Keratinocyte (primary cell): ENCODE measurements at regions not wholly inside any gene's neighbourhood (a gene's known extent, or its start where the extent isn't known, plus 50 kb on each side); places are given as distances from the start of the nearest gene placed in this dataset.
A peak's percentile ranks its signal among the peaks of the same experiment; 100 is the strongest.

Experiments
- DNase-seq: peaks from one replicate; pipeline ENCODE4 v3.0.0-alpha.2; 2011; ENCODE audit warnings: low read depth, missing footprints, low spot score
- FAIRE-seq: peaks from 2 replicates; lab custom pipeline; 2011; peaks lifted over from hg19 to GRCh38; lab: Jason Lieb, UNC
- H2AFZ ChIP-seq: 2 replicates; pipeline ENCODE4 v1.6.0; 2012; ENCODE audit warnings: low read length, control low read depth, inconsistent platforms; ENCODE audit not compliant: control insufficient read depth
- H3K27ac ChIP-seq: 2 replicates; pipeline ENCODE4 v1.5.1; 2011; ENCODE audit warnings: low read length; ENCODE audit not compliant: control insufficient read depth, insufficient read depth
- H3K27me3 ChIP-seq: 3 replicates; pipeline ENCODE4 v1.6.0; 2011; ENCODE audit warnings: low read length; ENCODE audit not compliant: control insufficient read depth, insufficient read depth; ENCODE audit errors: extremely low read depth
- H3K36me3 ChIP-seq, 2 experiments: 2 replicates in 1 of 2; 3 replicates in 1 of 2; pipeline ENCODE4 v1.5.1; 2011; ENCODE audit warnings: low read length in 2 of 2, mild to moderate bottlenecking in 1 of 2; ENCODE audit not compliant: control insufficient read depth in 2 of 2, insufficient read depth in 2 of 2; ENCODE audit errors: extremely low read depth in 1 of 2
- H3K4me1 ChIP-seq: 3 replicates; pipeline ENCODE4 v1.5.1; 2011; ENCODE audit warnings: low read length; ENCODE audit not compliant: control insufficient read depth, insufficient read depth; ENCODE audit errors: extremely low read depth
- H3K4me2 ChIP-seq: 3 replicates; pipeline ENCODE4 v1.6.0; 2011; ENCODE audit warnings: low read depth, low read length; ENCODE audit not compliant: control insufficient read depth, insufficient read depth; ENCODE audit errors: extremely low read depth
- H3K4me3 ChIP-seq, 3 experiments: fragments of 200-600 bp in 1 of 3; sonication (generic) in 1 of 3; 2 replicates in 2 of 3; 3 replicates in 1 of 3; pipeline ENCODE4 v1.5.1; 2011 to 2016; ENCODE audit warnings: low read length in 3 of 3, mild to moderate bottlenecking in 3 of 3, control low read depth in 2 of 3, inconsistent platforms in 1 of 3, low read depth in 1 of 3, mixed read lengths in 1 of 3, mixed run types in 1 of 3, moderate library complexity in 1 of 3; ENCODE audit not compliant: control insufficient read depth in 2 of 3, insufficient read depth in 2 of 3; ENCODE audit errors: extremely low read depth in 1 of 3
- H3K79me2 ChIP-seq: 2 replicates; pipeline ENCODE4 v1.6.0; 2012; ENCODE audit warnings: low read length; ENCODE audit not compliant: control insufficient read depth, insufficient read depth
- H3K9ac ChIP-seq: 3 replicates; pipeline ENCODE4 v1.6.0; 2011; ENCODE audit warnings: low read length; ENCODE audit not compliant: control insufficient read depth, insufficient read depth; ENCODE audit errors: extremely low read depth
- H3K9me1 ChIP-seq: 3 replicates; pipeline ENCODE4 v1.6.0; 2011; ENCODE audit warnings: low read length; ENCODE audit not compliant: control insufficient read depth, insufficient read depth; ENCODE audit errors: extremely low read depth
- H3K9me3 ChIP-seq: 2 replicates; pipeline ENCODE4 v1.5.1; 2012; ENCODE audit warnings: low read depth, low read length; ENCODE audit not compliant: control insufficient read depth
- H4K20me1 ChIP-seq: 3 replicates; pipeline ENCODE4 v1.6.0; 2011; ENCODE audit warnings: low read length; ENCODE audit not compliant: control insufficient read depth, insufficient read depth; ENCODE audit errors: extremely low read depth
- CTCF ChIP-seq, 3 experiments: IDR thresholded peaks in 1 of 3; conservative IDR thresholded peaks in 1 of 3; optimal IDR thresholded peaks in 1 of 3; 2 replicates in 2 of 3; 3 replicates in 1 of 3; pipeline versions ENCODE3 to v1.5.1; 2011; ENCODE audit warnings: low read length in 3 of 3, mild to moderate bottlenecking in 3 of 3, moderate library complexity in 2 of 3, control low read depth in 1 of 3, inconsistent platforms in 1 of 3; ENCODE audit not compliant: insufficient read depth in 2 of 3; ENCODE audit errors: extremely low read depth in 1 of 3
- EZH2 ChIP-seq: IDR thresholded peaks from one replicate; pipeline ENCODE4 v1.6.1; 2012; ENCODE audit warnings: inconsistent platforms, mild to moderate bottlenecking, low read length, moderate library complexity
- dilution Hi-C: fragments of 300-500 bp; cut with MboI; formaldehyde crosslinking; loops from one replicate; pipeline ENCODE4 v1.7.0; 2020; ENCODE audit warnings: low sequenced_read_pairs; ENCODE audit not compliant: extremely low pct_ligation_motif_present

DNA sequence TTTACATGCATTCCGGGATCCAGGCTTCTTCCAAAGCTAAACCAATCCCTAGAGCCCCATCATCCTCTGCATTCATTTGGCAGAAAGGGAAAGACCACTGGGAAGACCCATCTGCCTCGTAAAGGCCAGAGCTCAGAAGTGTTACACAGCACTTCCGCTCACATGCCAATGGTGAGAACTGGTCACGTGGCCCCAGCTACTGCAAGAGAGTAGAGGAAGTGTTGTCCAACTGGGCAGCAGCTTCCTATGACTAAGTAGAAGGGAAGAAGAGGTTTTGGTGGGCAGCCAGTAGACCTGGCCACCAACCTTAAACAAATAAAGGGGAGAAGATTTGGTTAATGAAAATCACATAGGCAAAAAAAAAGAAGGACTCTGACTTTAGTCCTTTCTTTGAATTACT, 74.4 kb upstream of the PPP2R3A start:
- FAIRE-seq = no peak

GRCh38 chr3:135895106-135895733, 70.3 kb upstream of the PPP2R3A start:
- no peaks in the 10 kb centered on the region for H3K79me2 ChIP-seq
- H3K27ac ChIP-seq = no peak overlapping the region
- H4K20me1 ChIP-seq = no peaks in the 10 kb centered on the region
- DNase-seq (peak; percentile 60), FAIRE-seq (peak; percentile 83)
- H3K4me1 ChIP-seq = peaks cover 13% of the 10 kb centered on the region
- H3K9me3 ChIP-seq = no peaks in the 10 kb centered on the region
- H3K36me3 ChIP-seq = no peaks in the 10 kb centered on the region
- no peaks in the 10 kb centered on the region for H3K9me1 ChIP-seq
- no peak overlapping the region for H3K9ac ChIP-seq
- dilution Hi-C loops = loop anchor here (25.0 kb wide), 1 partner anchor 158 kb away; no protein-coding TSS in a partner anchor
- no peak overlapping the region for H3K4me2 ChIP-seq
- H3K27me3 ChIP-seq = no peaks in the 10 kb centered on the region
- H2AFZ ChIP-seq = no peak overlapping the region
- no peak overlapping the region for H3K4me3 ChIP-seq
- peak; percentile 83 to 87 (median 85) for TF ChIP-seq CTCF (optimal IDR thresholded peaks at IDR 0.05 in 1 of 3, IDR thresholded peaks at IDR 0.05 in 1 of 3, conservative IDR thresholded peaks at IDR 0.05 in 1 of 3; ENCODE audit: extremely low read depth in 1 of 3, insufficient read depth in 2 of 3, low read length in 3 of 3)
- TF ChIP-seq EZH2 = no peak

More for the DNA sequence above, 74.4 kb upstream of the PPP2R3A start:
- Histone ChIP-seq H3K4me3 (no peak overlapping the region), H3K9me3 (no peaks in the 10 kb centered on the region), H3K4me2 (no peak overlapping the region), H4K20me1 (no peaks in the 10 kb centered on the region), H3K27ac (no peak overlapping the region), H3K4me1 (peaks cover 13% of the 10 kb centered on the region), H3K9ac (no peak overlapping the region), H3K9me1 (no peaks in the 10 kb centered on the region), H2AFZ (no peak overlapping the region), H3K79me2 (no peaks in the 10 kb centered on the region), H3K27me3 (no peaks in the 10 kb centered on the region), H3K36me3 (no peaks in the 10 kb centered on the region)
- no peak for DNase-seq
- TF ChIP-seq CTCF (optimal IDR thresholded peaks at IDR 0.05 in 1 of 3, IDR thresholded peaks at IDR 0.05 in 1 of 3, conservative IDR thresholded peaks at IDR 0.05 in 1 of 3; ENCODE audit: extremely low read depth in 1 of 3, insufficient read depth in 2 of 3, low read length in 3 of 3) (no peak), EZH2 (no peak)
- dilution Hi-C loops = loop anchor here (25.0 kb wide), 1 partner anchor 154 kb away; no protein-coding TSS in a partner anchor
